GM18507 (cell line): ENCODE measurements at regions not wholly inside any gene's neighbourhood (a gene's known extent, or its start where the extent isn't known, plus 50 kb on each side); places are given as distances from the start of the nearest gene placed in this dataset.

Source experiments
- DNase-seq: peaks from one replicate; pipeline ENCODE4 v3.0.0; 2011; ENCODE audit warnings: low read depth; ENCODE audit not compliant: insufficient read length; ENCODE audit errors: extremely low spot score
- FAIRE-seq: peaks from 2 replicates; lab custom pipeline; 2011; peaks lifted over from hg19 to GRCh38; lab: Jason Lieb, UNC

DNA sequence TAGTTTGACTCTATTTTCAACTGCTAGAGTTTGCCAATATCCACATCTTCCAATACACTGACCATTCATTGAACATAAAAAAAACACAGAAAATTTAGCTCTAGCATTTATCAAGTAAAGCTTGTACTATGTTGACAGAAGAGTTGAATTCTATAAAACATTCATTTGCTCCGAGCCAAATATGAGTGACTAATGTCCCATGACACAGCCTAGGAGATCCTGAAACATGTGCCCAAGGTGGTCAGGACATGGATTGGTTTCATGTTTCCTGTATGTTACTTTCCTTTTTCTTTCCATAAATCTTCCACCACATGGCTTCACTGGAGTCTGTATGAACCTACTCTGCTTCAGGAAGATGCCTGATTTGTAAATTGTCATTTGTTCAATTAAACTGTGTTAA, 122.4 kb upstream of the PRDM9 start:
- DNase-seq (no peak), FAIRE-seq (no peak)

DNA sequence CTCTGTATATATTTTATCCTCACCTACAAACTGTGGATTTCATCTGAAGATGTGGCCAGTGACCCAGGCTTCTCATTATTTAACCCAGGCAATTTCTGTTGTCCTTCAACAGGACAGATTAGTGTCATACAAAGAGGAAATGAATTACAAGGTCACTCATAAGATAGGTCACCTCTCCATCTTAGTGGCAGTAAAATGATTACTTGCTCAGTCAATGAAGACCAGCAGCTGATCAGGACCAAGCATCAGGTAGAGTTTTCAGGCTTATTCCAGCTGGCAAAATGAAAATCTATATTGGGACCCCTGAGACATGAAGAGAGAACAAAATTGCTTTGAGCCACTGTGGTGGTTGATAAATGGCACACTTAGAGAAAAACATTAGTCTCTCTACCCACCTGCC, 135.2 kb upstream of the PRDM9 start:
- FAIRE-seq, result no peak
- DNase-seq, result no peak

DNA sequence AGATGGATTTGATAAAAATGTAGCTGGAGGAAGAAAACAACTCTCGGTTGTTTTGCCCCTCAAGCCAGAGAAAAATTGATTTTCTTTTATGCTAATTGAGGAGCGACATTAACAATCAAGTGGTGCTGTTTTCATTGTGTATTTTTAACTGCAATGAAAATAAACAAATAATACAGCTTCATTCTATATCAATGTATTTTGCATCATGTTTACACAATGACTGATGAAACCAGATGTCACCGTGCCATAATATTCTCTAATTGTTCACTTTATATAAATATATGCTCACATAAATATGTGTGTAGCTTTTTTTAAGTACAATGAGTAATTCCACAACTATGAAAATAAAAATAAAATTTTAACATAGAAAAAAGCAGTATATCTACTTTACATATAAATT, 139.0 kb upstream of the PRDM9 start:
- DNase-seq, result no peak
- FAIRE-seq, result no peak

DNA sequence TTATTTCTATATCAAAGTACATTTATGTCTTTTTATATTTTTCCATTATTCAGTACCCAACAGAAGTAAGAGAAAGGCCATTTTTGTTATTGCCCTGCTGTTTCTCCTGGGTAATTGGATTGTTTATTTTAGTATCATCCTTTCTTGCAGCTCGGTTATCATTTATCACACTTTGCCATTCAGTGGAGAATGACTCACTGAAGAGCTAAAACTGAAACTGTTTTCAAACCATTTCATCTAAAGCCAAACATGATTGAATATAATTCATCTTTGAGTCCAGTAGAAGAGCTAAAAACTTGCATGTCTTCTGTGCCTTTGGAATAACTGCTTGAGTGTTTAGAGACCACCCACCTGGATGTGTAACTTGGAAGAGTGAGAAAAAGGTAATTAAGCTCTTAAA, 139.5 kb upstream of the PRDM9 start:
- FAIRE-seq, result no peak

GRCh38 chr5:23353286-23353685, 154.1 kb upstream of the PRDM9 start:
- DNase-seq, result no peak
- no peak for FAIRE-seq

More for the DNA sequence above, 139.5 kb upstream of the PRDM9 start:
- DNase-seq, result no peak

- no peak for FAIRE-seq
These were observed 155.0 kb upstream of the PRDM9 start for GRCh38 chr5:23352446-23352845.

DNA sequence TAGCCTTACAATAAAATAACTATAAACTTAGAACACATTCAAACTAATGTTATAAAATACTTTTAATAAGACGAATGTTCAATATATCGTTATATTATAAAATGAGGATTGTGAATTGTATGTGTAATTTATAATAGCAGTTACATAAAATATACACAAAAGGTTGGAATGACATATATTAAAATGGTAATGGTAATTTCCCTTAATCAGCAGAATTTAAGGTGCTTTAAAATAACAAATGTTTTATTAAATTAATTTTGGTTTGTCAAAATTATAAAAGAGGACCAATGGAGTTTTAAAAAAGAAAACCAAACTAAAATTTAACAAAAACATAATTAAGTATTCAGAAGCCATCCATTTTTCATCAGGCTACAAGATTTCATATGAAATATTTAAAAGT, 164.3 kb upstream of the PRDM9 start:
- FAIRE-seq (no peak), DNase-seq (no peak)

More at GRCh38 chr5:23352446-23352845, 155.0 kb upstream of the PRDM9 start:
- no peak for DNase-seq

DNA sequence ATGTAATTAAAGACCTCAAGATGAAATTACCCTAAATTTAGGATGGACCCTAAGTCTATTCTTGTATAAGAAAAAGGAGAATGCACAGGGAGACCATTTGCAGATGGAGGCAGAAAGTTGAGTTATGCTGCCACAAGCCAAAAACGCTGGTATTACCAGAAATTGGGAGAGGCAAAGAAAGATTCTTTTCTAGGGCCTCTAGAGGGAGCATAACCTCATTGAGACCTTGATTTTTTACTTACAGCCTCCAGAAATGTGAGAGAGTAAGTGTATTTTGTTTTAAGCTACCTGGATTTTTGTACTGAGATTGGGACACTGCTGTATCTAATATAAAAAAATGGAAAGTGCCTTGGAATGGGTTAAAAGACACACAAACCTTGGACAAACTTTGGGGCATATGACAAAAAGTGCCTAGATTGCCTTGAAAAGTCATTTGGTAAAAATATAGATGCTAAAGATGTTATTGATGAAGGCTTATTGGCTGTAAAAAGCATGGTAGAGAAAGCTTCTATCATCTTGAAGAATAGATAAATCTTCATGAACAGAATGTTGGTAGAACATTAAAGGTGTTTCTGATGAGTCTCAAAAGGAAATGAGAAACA, 174.7 kb upstream of the PRDM9 start:
- DNase-seq (no peak), FAIRE-seq (no peak)

- no peak for FAIRE-seq
- DNase-seq, result no peak
These were observed 176.7 kb upstream of the PRDM9 start for GRCh38 chr5:23330726-23331125.

GRCh38 chr5:23319901-23320300, 187.5 kb upstream of the PRDM9 start:
- no peak for DNase-seq
- no peak for FAIRE-seq

- FAIRE-seq, result no peak
- DNase-seq, result no peak
These were observed 188.4 kb upstream of the PRDM9 start for GRCh38 chr5:23318960-23319359.

DNA sequence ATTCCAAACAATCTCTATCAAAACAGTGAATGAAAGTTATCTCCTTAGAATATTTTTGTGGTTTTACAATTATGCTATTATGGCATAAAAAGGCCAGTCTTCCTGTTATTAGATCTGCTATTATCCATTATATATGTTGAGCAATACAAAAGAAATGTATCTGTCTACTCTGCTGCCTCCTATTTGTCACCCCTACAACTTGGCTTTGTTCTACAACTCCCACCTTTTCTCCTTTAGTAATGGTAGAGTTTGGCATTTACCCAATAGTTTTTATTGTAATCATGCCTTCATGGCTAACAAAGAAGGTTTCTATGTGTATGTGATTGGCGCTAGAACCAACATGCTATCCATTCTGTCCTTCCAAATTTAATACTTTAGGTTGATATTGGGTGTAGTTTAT, 189.2 kb upstream of the PRDM9 start:
- FAIRE-seq (no peak), DNase-seq (no peak)

DNA sequence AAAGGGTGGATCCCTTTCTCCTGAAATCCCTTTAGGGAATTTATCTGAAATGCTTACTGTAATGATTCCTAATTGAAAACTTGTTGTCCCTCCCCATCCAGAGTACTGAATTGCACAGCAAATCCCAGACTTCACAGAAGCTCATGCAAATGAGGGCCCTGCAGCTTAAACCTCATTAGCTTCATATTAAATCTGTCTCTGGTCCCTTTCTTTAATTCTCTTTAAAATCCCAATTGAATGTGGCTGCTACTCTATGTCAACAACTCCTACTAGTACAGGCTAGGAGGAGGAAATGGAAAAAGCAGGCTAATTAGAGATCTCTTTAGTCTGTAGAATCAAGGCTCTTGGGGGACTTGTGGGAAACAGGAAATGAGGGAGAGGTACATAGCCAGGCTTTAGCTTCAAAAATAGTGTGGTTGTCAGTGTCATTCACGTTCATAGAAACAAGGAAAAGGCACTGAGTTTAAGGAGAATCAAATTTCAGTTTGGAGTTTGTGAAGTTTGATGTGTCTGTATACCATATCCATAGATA, 191.3 kb upstream of the PRDM9 start:
- FAIRE-seq (no peak), DNase-seq (no peak)

GRCh38 chr5:23314827-23315226, 192.6 kb upstream of the PRDM9 start:
- FAIRE-seq (no peak), DNase-seq (no peak)

- FAIRE-seq (no peak), DNase-seq (no peak)
These were observed 202.4 kb upstream of the PRDM9 start for GRCh38 chr5:23305055-23305454.

DNA sequence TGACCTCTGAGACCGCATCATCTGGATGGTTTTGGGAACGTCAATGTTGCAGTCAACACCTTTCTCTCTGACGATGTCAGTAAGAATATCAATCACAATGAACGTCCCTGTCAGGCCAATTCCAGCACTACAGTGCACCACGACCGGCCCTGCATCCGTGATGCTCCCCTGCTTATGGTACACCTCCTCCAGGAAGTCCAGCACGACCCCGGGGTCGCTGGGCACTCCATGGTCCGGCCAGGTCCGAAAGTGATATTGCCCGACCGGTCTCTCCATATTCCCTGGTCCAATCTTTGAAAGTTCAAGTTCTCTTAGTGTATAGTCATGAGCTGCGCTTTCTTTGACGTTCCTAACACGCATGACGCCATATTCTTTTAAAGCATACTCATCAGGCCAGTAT, 203.6 kb upstream of the PRDM9 start:
- no peak for FAIRE-seq
- DNase-seq, result no peak

- DNase-seq, result no peak
- FAIRE-seq, result no peak
These were observed 204.0 kb upstream of the PRDM9 start for GRCh38 chr5:23303435-23303834.

DNA sequence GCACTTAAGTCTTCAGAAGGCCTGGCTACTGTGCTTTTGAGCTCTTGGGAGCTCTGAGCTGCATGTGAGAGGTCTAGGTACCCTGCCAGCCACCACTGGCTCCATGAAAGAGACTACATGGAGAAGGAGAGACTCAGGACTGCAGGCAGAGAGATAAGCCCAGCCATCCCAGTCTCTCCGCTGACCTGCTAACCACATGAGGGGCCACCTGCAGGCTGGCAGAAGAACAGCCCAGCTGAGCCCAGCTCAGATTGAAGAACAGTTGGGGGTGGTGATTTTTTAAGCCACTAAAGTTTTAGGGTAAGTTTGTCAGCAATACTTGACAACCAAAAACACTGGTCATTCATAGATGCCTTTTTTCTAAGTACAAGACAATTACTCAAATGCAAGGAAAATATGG, 205.0 kb upstream of the PRDM9 start:
- FAIRE-seq (no peak), DNase-seq (no peak)

DNA sequence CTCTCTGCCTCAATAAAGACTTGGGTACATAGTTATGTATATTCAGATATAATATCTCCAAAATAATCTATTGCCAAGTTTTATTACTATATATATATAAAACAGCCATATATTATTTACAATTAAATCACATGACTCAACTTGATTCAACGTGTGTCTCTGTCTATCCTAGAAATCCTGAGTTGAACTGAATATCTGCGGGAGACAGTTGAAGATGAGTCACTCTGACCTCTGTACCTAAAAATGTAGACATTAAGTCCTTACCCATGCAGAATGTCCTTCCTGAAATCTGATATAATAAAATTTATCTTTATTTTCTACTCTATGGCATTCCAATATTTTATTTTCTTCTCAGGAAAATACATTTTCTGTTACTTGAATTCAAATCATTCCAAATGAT, 218.2 kb upstream of the PRDM9 start:
- FAIRE-seq (no peak), DNase-seq (no peak)

GRCh38 chr5:23284656-23285055, 222.8 kb upstream of the PRDM9 start:
- FAIRE-seq, result no peak
- DNase-seq, result no peak

- no peak for DNase-seq
- no peak for FAIRE-seq
These were observed 233.2 kb upstream of the PRDM9 start for GRCh38 chr5:23274171-23274570.

DNA sequence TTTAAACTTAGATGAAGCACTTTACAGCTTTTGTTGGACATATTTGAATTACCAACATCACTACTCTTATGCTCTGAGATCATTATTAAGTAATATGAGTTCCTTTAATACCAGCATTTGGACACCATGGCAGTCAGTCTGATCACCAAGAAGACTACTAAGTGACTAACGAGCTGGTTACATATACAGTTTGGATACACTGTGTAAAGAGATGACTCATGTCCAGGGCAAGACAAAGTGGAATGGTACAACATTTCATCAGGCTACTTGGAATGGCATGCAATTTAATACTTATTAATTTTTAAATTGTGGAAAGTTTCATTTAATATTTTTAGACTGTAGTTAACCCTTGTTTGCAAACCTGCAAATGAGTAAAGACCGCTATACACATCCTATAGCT, 237.4 kb upstream of the PRDM9 start:
- DNase-seq, result no peak
- FAIRE-seq, result no peak
